ENCODE measurements at regions not wholly inside any gene's neighbourhood (a gene's known extent, or its start where the extent isn't known, plus 50 kb on each side); places are given as distances from the start of the nearest gene placed in this dataset.
"Not testable (repeated sequence)": the region's sequence is repeated elsewhere in the genome, so short reads cannot be mapped to it uniquely, and the experiment has no call there.

- TF ChIP-seq MYC (IDR thresholded peaks at IDR 0.05; ENCODE audit: low read depth, low read length): no peak
- no peak for TF ChIP-seq POLR2A (IDR thresholded peaks at IDR 0.05; ENCODE audit: extremely low read depth, insufficient read length)
- TF ChIP-seq CTCF (IDR thresholded peaks at IDR 0.05; ENCODE audit: low read depth, low read length): no peak
- TF ChIP-seq MAX (IDR thresholded peaks at IDR 0.05; ENCODE audit: low read depth, low read length): no peak
- H3K4me3 ChIP-seq (ENCODE audit: low read depth, low read length): no peak overlapping the region
- no peak for DNase-seq (ENCODE audit: low read depth)
These were observed 1120.1 kb upstream of the FAM98A start for GRCh38 chr2:34719206-34719605.

- TF ChIP-seq CTCF (IDR thresholded peaks at IDR 0.05; ENCODE audit: low read depth, low read length) (no peak), POLR2A (IDR thresholded peaks at IDR 0.05; ENCODE audit: extremely low read depth, insufficient read length) (no peak), MAX (IDR thresholded peaks at IDR 0.05; ENCODE audit: low read depth, low read length) (no peak), MYC (IDR thresholded peaks at IDR 0.05; ENCODE audit: low read depth, low read length) (no peak)
- DNase-seq (ENCODE audit: low read depth): no peak
- no peak overlapping the region for H3K4me3 ChIP-seq (ENCODE audit: low read depth, low read length)
These were observed 1106.6 kb upstream of the FAM98A start for GRCh38 chr2:34705551-34706247.

GRCh38 chr2:34703292-34703691 is 1104.2 kb upstream of the FAM98A start:
- no peak for TF ChIP-seq POLR2A (IDR thresholded peaks at IDR 0.05; ENCODE audit: extremely low read depth, insufficient read length)
- no peak for TF ChIP-seq CTCF (IDR thresholded peaks at IDR 0.05; ENCODE audit: low read depth, low read length)
- TF ChIP-seq MAX (IDR thresholded peaks at IDR 0.05; ENCODE audit: low read depth, low read length): no peak
- TF ChIP-seq MYC (IDR thresholded peaks at IDR 0.05; ENCODE audit: low read depth, low read length): no peak
- DNase-seq (ENCODE audit: low read depth): no peak

GRCh38 chr2:34702391-34702790 is 1103.3 kb upstream of the FAM98A start:
- not testable (repeated sequence) for DNase-seq (ENCODE audit: low read depth); H3K4me3 ChIP-seq (ENCODE audit: low read depth, low read length)

More at GRCh38 chr2:34703292-34703691, 1104.2 kb upstream of the FAM98A start:
- no peak overlapping the region for H3K4me3 ChIP-seq (ENCODE audit: low read depth, low read length)

GRCh38 chr2:34677591-34677990 is 1078.5 kb upstream of the FAM98A start:
- DNase-seq (ENCODE audit: low read depth); H3K4me3 ChIP-seq (ENCODE audit: low read depth, low read length): not testable (repeated sequence)

GRCh38 chr2:34677119-34677531 is 1078.0 kb upstream of the FAM98A start:
- not testable (repeated sequence) for DNase-seq (ENCODE audit: low read depth); H3K4me3 ChIP-seq (ENCODE audit: low read depth, low read length)

GRCh38 chr2:34670482-34670881 is 1071.4 kb upstream of the FAM98A start:
- no peak for DNase-seq (ENCODE audit: low read depth)
- no peak overlapping the region for H3K4me3 ChIP-seq (ENCODE audit: low read depth, low read length)
- TF ChIP-seq POLR2A (IDR thresholded peaks at IDR 0.05; ENCODE audit: extremely low read depth, insufficient read length): no peak
- TF ChIP-seq CTCF (IDR thresholded peaks at IDR 0.05; ENCODE audit: low read depth, low read length): no peak
- no peak for TF ChIP-seq MAX (IDR thresholded peaks at IDR 0.05; ENCODE audit: low read depth, low read length)
- no peak for TF ChIP-seq MYC (IDR thresholded peaks at IDR 0.05; ENCODE audit: low read depth, low read length)
